NCI-H128 (cell line): ENCODE measurements at regions not wholly inside any gene's neighbourhood (a gene's known extent, or its start where the extent isn't known, plus 50 kb on each side); places are given as distances from the start of the nearest gene placed in this dataset.
"Not testable (repeated sequence)": the region's sequence is repeated elsewhere in the genome, so short reads cannot be mapped to it uniquely, and the experiment has no call there.

Experiments
- DNase-seq: peaks from one replicate; lab custom pipeline; 2025; ENCODE audit not compliant: unreplicated experiment; lab: John Stamatoyannopoulos, UW

DNA sequence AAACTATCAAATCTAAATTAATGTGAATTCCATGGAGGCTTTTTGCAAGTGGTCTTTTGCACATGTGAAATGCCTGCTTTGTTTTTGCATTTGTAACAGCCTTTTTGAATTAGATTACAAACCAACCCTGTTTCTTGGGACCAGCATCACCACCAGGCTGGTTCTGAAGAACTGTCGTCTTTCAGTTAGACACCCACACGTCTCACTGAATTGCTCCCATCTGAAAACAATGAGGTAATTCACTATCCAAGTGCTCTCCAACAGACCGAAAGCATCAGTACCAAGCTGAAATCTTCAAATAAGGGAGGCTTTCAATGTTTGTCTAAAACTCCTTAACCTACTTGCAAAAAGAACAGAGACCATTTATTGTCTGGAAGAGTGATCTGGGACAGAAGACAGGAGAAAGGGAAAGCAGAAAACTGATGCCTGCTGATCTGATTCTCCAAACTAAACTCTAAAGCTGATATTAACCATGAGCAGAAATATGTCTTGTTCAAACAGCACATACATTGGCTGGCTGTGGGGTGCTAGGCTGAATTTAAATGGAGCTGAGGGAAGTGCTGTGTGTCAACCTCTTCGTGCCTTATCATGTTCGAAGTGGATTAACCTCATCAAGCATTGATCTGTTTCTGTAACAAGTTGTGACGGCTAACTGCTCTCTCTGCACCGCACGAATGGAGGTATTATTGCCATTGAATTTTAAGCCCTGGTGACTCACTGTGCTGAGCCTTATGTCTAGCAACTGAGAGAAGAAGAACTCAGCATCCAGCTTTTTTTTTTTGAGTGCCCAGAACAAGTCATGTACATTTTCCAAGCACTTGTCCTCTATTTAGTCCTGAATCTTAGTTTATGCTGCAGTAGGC is 213.7 kb upstream of the P2RY1 start:
- no peak for DNase-seq

DNA sequence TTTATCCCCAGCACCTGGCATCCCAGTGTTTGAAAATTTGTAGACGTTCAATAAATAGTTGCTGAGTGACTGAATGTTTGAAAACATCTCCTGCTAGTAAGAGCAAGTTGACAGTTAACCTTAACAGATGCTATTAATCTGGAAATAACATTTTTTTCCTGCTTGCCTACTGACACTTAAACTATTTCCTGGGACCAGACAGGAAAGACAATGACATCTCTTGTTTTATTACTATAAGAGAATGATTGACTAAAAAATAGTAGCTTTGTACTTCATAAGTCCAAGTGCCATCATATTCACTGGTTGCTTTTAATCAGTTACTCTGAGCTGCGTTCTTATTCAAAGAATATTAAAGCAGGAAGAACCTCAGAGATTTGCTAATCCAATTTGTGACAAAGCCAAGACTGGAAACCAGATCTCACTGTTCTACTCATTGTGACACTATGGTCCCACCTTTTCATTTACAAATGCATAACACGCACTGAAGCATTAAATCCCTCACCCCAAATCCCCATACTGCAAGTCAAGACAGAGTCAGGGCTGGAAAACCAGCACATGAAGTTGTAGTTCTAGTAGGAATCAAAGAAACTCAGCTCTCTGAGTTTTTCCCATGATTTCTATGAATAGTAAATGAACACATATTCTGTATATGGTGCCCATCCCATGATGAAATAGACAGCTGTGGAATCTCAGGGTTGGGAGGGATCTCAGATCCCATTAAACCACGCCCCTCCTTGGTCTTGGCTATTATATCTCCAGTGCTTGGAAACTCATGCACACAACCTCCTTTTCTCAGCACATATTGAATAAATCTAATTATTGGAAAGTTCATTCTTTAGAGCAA is 212.7 kb upstream of the P2RY1 start:
- DNase-seq: no peak

DNA sequence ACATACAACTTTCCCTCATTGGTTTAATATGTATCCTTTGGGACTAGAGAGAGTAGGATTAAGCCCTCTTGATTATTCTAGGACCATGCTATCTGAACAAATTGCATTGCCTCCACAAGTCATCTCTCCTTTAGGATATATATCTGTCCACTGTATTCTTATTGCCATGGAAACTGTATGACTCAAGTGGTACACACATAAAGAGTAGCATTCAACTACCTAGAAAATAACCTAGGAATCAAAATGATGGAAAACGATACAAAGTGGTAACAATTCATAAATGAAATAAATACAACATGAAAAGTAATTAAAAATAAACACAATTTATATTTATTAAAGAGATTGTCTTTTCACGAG is 212.1 kb upstream of the P2RY1 start:
- no peak for DNase-seq

DNA sequence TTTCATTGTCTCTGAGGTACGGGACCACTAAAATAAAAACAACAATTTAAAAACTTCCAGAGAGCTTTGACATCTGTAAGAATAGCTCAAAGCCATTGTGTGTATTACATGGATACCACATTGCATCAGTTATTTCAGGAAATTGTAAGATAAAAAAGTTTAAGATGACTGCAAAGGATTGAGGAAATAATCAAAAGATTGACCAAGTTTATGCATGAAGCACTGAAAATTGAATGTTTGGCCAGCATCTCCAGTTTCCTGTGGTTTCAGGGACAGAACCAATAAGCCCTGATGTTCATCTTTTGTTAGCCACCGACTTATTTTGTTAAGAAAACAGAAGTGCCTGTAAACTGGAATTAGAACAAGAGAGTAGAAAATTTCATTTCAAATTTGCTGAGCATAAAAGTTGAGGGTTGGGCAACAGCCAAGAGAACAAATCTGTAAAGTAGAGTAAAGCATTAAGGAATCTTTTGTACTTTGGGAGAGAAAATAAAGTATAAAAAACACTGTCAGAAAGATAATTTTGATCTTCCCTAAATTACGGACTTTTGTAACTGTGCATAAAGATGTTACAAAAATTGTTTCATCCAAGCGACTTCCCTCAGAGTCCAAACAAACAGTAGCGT is 211.5 kb upstream of the P2RY1 start:
- DNase-seq: no peak

DNA sequence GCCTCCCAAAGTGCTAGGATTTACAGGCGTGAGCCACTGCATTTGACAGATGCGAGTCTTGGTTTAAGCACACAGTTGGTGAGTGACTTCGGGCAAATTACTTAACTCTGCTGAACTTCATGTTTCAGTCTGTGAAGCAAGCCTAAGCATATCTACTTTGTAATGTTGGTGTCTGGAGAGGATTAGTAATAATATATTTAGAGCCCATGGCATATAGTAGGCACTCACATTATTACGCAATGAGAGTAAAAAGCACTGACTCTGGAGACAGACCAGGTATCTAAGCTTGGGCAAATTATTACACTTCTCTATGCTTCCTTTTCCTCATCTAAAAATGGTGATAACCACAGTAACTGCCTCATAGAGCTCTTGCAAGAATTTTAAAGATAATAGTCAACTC is 208.7 kb upstream of the P2RY1 start:
- no peak for DNase-seq

DNA sequence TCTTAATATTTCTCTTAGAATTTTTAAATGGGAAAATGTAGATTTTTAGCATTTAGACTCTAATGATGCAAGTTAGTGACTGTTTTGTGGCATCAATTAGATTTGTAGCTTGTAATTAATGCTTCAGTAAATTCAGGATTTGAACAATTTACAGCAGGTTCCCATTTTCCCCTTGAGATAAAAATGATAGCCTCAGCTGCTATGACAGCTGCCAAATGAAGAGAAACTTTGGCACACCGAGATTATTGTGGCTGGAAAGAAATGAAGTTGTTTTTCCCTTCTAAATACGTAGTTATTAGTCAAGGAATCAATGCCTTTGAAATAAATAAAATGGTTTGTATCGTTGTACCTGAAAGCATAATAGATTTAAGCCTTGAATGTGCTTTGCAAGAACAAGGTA is 206.4 kb upstream of the P2RY1 start:
- no peak for DNase-seq

DNA sequence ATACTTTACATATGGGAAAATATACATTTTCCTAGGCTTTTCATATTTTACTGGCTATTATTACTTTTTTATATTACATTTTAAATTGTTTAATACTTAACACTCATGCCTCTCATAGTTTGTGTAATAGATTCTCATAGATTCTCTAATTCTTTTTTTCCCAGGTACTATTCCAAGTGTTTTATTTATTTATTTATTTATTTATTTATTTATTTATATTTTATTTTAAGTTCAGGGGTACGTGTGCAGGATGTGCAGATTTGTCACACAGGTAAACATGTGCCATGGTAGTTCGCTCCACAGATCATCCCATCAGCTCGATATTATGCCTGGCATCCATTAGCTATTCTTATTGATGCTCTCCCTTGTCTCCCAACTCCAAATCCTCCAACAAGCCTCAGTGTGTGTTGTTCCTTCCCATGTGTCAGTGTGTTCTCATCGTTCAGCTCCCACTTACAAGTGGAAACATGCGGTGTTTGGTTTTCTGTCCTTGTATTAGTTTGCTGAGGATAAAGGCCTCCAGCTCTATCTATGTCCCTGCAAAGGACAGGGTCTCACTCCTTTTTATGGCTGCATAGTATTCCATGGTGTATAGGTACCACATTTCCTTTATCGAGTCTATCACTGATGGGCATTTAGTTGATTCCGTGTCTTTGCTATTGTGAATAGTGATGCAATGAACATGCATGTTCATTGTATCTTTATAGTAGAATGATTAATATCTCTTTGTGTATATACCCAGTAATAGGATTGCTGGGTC is 205.4 kb upstream of the P2RY1 start:
- no peak for DNase-seq

DNA sequence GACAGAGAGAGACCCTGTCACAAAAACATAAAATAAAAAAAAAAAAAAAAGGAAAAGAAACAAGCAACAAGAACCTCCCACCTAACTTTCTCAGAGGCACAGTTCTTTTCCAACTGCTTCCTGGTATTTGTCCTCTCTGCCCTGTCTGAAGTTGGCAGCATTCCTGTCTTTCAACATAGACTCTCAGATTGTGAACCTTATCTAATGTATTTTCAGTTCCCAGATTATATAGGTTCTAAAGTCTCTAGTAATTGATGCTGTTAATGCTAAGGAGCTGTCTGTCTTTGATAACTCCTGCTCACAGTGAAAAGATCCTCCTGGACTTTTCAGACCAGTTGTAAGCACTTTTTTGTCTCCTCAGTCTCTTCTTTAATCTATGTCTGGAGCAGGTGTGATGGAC is 199.5 kb upstream of the P2RY1 start:
- DNase-seq: no peak

DNA sequence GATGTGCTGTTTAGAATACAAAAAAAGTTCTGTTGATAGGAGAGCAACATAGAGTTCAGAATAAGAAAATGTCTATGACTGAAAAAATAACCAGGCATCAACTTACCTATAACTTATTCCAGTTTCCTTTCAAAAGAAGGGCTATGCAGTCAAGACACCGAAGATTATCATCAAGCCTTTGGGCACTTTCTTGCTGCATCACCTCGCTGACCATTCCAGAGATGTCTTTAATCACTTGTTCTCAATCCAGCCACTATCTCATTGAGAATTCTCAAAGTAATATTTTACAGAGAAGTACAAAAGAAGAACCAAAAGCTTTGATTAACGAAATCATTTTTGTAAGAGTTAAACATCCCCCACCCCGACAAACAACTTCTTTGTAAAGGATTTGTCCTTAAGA is 198.3 kb upstream of the P2RY1 start:
- DNase-seq: no peak

DNA sequence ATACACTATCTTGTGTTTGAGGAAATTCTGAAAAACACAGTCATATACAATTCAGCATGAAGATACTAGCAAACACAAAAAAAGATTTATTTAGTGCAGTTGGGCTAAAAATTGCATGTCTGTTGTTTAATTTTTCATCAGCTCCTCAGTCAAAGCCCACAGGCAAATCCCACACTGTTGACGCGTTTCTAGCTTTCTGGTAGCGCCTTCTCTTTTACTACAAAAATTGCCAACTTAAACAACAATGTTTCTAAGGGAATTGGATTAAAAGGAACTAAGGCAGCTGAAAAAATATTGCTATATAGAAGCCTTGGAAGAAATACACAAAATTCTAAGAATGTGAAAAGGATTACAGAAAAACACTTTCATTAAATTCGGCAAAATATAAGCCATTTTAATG is 196.7 kb upstream of the P2RY1 start:
- DNase-seq: no peak

DNA sequence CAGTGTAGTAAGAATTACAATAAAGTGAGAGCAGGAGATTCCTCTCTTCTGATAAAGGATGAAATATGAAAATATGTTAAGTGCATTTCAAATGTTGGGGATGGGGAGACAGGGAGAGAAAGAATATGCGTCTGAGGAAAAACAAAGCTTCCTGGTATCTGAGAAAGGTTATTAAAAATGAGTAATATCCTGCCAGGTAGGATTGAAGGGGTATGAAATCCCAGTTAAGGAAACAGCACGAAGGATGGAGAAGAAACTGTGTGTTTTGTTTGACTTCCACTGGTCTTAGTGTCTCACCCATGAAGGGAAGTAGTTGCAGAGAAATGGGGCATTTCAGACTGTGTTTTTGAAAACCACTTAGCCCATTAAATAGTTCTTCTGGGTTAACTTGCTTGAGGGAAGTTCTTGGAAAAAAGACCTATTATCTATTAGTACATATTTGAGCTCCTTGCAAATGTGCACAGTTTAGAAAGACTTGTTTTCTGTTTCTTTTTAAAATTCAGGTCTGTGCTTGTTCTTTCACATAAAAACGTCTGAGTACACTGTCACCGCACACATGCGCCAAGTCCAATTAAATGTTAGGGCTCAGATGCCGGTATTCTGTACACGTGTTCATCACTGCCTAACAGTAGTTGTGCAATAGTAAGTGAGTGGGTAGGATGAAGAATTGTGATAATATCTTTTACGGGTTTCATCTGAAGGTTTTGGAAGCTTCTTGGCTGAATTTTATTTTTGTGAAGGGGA is 196.1 kb upstream of the P2RY1 start:
- no peak for DNase-seq

DNA sequence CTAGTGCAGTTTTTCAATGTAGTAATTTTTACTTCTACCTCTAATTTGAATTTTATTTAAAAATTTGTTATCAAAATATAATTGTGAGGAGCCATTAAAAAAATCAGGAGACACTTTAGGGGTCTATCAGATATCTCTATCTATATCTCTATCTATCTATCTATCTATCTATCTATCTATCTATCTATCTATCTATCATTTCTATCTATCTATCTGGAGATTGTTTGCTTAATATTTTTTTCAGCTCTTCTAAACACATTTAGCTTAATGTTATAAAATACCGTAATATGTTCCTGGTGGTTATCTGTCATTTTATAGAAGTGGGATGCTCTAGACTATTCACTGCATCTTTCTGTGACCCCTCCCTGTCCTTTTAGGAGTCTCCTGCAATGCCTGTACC is 193.7 kb upstream of the P2RY1 start:
- no peak for DNase-seq

DNA sequence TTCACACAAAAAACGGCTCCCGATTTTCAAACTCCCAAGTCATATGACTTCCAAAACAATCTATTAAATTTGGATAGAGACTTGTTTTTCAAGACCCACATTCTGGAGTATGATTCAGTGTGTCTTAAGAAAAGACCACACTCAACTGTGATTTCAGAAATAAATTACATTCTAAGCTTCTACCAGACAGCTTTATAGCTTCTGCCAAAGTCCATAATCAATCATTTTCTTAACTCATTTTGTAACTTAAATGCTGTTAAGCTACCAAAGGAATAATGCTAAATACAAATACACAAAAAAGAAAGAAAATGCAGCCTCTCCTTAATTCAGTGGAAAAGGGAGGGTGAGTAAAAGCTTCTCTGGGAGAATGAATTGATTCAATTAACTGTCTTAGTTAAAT is 192.3 kb upstream of the P2RY1 start:
- no peak for DNase-seq

DNA sequence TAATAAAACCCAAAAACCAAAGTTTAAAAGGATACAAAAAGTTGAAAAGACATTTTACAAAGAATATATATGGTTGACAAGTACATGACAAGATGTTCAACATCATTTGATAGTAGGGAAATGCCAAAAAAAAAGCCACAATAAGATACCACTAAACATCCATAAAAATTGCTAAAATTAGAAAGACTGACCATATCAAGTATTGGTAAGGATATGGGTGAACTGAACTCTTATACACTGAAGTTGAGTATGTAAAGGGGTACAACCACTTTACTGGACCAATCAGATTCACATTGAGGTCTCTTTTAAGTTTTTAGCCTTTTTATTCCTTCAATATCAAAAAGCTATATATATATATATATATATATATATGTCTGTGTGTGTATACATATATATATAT is 190.5 kb upstream of the P2RY1 start:
- no peak for DNase-seq

DNA sequence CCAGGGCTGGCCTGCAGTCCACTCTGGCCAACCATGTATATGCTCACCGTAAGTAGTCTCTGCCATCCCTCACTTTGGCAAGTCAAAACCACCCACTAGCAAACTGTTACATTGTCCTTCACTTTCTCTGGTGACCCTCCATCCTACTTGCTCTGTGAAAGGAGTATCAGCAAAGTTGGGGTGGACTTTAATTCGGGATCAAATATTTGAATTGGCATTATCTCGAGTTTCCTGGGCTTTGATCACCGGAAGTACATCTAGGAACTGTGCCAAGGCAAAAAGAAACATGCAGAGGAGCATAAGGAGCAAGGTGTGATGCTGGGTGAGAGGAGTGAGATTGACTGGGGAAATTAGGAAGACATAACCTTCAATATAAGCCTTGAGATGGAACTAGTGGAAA is 188.9 kb upstream of the P2RY1 start:
- no peak for DNase-seq

DNA sequence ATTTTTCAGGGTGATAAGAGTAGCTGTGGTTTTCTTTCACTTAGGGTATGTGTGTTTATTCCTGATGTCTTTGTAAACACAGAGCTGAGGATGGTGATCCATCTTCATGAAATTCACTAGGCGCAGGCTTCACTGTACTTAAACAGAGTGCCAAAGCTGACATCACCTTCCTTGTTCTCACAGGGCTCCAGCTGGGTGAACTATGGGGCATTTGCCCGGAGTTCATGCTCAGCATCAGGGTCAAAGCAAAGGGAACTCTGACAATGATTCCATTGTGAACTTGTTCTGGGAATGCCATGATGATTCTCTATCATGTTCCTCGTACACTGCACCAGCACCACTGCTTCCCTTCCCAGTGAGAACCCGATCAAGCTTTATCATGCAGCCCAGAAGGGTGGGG is 184.8 kb upstream of the P2RY1 start:
- no peak for DNase-seq

DNA sequence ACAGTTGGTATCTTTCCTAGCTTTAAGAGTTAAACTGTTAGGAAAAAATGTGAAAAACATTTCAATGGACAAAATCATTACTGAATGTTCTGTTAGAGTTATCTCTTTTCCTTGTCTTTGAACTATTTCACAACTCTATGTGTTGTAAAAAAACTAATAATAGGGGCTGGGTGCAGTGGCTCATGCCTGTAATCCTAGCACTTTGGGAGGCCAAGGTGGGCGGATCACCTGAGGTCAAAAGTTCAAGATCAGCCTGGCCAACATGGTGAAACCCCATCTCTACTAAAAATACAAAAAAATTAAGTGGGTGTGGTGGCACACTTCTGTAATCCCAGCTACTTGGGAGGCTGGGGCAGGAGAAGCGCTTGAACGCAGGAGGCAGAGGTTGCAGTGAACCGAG is 184.0 kb upstream of the P2RY1 start:
- DNase-seq: not testable (repeated sequence)

DNA sequence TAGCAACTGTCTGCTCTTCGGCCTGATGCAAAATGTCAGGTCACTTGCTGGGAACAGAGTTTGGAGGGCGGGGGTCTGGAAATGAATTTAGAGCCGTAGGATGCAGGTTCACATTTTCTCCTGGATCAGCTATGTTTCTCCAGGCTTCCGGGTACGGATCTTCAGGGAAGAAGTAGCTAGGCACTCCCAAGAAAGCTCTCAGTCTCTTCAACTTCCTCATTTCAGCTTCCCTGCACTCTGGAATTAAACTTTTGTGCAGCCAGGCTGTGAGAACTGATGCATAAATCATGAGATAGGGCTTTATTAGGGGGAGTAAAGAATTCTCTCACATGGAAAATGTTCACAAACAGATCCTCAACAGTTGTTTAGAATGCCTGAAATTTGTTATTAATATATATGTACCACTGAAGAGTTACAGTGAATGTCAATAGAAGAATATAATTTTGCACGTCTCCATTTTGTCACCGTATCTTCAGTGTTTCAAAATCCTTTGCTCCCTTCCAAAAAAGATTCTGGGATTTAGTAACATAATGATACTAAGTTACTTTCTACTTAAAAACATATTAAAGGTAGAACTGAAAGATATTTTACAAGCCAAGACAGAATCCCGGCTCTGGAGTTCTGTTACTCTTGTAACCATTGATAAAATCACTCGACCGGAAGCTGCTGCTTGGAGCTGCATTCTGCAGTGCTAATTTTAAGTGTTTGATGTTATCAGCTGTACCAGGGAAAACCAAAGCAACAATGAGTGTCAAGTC is 178.5 kb upstream of the P2RY1 start:
- no peak for DNase-seq

DNA sequence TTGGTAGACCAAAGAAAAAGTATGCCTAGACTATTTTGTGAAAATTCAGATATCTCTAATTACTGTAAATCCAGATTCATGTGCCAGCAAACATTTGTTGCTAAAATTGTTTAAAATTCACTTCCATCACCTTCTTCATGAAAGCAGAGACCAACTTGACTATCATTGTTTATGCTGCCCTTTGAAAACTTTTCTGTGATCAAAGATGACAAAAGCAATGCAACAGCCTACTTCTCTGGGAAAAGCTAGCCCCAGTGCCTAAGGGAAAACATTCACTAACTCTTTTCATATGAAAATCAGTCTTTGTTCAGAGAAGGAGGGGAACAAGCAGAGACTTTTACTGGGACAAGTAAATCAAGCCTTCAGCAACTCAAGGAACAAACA is 178.0 kb upstream of the P2RY1 start:
- DNase-seq: no peak
